Suprapubic skin (tissue), 4 donors: ENCODE measurements at regions not wholly inside any gene's neighbourhood (a gene's known extent, or its start where the extent isn't known, plus 50 kb on each side); places are given as distances from the start of the nearest gene placed in this dataset.

Experiments used
- DNase-seq, 2 donors: peaks; one replicate each; pipeline ENCODE4 v3.0.0-alpha.2; 2019; ENCODE audit warnings: low spot score in 2 of 2
- H3K27ac ChIP-seq: fragments of 200-600 bp; sonication (generic); one replicate; pipeline ENCODE4 v1.5.1; 2019
- H3K27me3 ChIP-seq: fragments of 200-600 bp; sonication (generic); one replicate; pipeline ENCODE4 v1.5.1; 2019
- H3K36me3 ChIP-seq: fragments of 200-600 bp; sonication (generic); one replicate; pipeline ENCODE4 v1.5.1; 2019
- H3K4me1 ChIP-seq: fragments of 200-600 bp; sonication (generic); one replicate; pipeline ENCODE4 v1.5.1; 2019
- H3K4me3 ChIP-seq: fragments of 200-600 bp; sonication (generic); one replicate; pipeline ENCODE4 v1.5.1; 2019; ENCODE audit warnings: mild to moderate bottlenecking
- H3K9me3 ChIP-seq: fragments of 200-600 bp; sonication (generic); one replicate; pipeline ENCODE4 v1.5.1; 2019
- EP300 ChIP-seq: sonication (generic); formaldehyde crosslinking; IDR thresholded peaks from one replicate; pipeline ENCODE4 v1.6.1; 2017; ENCODE audit warnings: antibody characterized with exemption
- POLR2A ChIP-seq, 2 donors: fragments of 450-650 bp; IDR thresholded peaks; one replicate each; pipeline ENCODE4 v1.6.1; 2017; ENCODE audit warnings: antibody characterized with exemption in 2 of 2, mild to moderate bottlenecking in 2 of 2, moderate library complexity in 2 of 2
- POLR2AphosphoS5 ChIP-seq, 3 donors: sonication (generic); formaldehyde crosslinking; IDR thresholded peaks; one replicate each; pipeline ENCODE4 v1.6.1; 2017; ENCODE audit warnings: antibody characterized with exemption in 3 of 3
- WGBS: methylation state at CpG from one replicate; pipeline ENCODE4 v1.1.5; 2018; 5-methylcytosine and 5-hydroxymethylcytosine counted together
- TF ChIP-seq, protein P1 (sequence below), 2 donors: fragments of 200-600 bp in 1 of 2; fragments of 450-650 bp in 1 of 2; sonication (generic) in 1 of 2; IDR thresholded peaks; one replicate each; pipeline ENCODE4 v1.5.1; 2016 to 2019; ENCODE audit warnings: antibody characterized with exemption in 2 of 2, mild to moderate bottlenecking in 1 of 2, moderate library complexity in 1 of 2

DNA sequence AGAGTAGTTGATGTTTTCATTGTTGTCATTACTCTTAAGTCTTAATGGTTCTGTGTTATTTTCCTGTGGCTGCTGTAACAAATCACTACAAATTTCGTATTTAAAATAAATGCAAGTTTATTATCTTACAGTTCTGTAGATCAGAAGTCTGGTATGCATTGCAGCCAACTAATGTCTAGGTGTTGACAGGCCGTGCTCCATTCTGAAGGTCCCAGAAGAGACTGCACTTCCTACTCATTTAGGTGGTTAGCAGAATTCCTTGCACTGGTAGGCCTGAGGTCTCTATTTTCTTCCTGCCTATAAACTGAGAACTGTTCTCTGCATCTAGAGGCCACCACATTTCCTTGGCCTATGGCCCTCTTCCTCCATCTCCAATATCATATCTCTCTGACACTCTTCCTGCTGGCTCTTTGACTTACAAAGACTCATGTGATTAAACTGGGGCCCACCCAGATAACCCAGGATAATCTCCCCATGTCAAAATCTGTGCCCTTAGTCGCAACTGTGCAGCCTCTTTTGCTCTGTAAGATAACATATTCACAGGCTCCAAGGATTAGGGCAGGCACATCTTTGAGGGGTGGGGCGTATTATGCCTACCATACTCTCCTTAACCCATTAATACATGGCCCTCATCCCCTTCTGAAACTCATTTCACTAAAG, 468.4 kb downstream of the FOXO1 start:
- DNase-seq, result no peak
- peaks cover 9% of the 10 kb centered on the region for H3K4me1 ChIP-seq
- H3K9me3 ChIP-seq, result no peaks in the 10 kb centered on the region
- no peaks in the 10 kb centered on the region for H3K27me3 ChIP-seq
- H3K4me3 ChIP-seq, result no peak overlapping the region
- 92% methylated on average over 4 of the region's 4 CpGs for WGBS
- H3K36me3 ChIP-seq, result no peaks in the 10 kb centered on the region
- no peak overlapping the region for H3K27ac ChIP-seq
- TF ChIP-seq EP300, result no peak
- no peak for TF ChIP-seq POLR2A (IDR thresholded peaks at IDR 0.05)
- TF ChIP-seq, protein P1, sequence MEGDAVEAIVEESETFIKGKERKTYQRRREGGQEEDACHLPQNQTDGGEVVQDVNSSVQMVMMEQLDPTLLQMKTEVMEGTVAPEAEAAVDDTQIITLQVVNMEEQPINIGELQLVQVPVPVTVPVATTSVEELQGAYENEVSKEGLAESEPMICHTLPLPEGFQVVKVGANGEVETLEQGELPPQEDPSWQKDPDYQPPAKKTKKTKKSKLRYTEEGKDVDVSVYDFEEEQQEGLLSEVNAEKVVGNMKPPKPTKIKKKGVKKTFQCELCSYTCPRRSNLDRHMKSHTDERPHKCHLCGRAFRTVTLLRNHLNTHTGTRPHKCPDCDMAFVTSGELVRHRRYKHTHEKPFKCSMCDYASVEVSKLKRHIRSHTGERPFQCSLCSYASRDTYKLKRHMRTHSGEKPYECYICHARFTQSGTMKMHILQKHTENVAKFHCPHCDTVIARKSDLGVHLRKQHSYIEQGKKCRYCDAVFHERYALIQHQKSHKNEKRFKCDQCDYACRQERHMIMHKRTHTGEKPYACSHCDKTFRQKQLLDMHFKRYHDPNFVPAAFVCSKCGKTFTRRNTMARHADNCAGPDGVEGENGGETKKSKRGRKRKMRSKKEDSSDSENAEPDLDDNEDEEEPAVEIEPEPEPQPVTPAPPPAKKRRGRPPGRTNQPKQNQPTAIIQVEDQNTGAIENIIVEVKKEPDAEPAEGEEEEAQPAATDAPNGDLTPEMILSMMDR (IDR thresholded peaks at IDR 0.05), result no peak
- no peak for TF ChIP-seq POLR2AphosphoS5 (IDR thresholded peaks at IDR 0.05)

DNA sequence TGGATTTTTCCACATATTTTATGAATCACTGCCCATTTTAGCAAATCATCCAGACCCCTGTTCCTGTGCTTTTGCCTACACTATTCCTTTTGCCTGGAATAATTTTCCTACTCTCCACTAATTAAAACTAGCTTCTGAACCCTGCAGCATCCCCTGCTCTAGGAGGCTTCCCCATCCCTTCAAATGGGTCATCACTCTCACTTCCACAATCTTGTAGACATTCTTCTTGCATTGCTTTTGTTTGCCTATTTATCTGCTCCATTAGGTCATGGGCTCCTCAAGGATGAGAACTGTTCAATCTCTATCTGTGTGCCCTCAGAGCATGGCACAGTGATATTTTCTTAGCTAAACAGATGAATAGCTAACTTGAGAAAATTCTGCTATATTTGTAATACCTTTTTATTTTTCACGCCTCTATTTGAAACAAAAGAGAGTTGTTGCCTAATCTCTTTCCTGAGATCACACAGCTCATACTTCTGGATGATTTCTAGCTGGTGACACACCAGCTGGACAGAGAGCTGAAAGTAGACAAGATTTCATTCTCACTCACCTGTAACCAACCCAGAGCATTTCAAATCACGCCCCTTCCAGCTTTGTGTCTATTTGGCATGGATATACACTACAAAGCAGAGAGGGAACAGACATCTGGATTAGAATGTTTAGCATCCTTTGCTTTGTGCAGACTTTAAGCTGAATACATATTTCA, 466.0 kb downstream of the FOXO1 start:
- Histone ChIP-seq H3K27me3 (no peaks in the 10 kb centered on the region), H3K27ac (no peak overlapping the region), H3K9me3 (no peaks in the 10 kb centered on the region), H3K36me3 (no peaks in the 10 kb centered on the region), H3K4me3 (no peak overlapping the region), H3K4me1 (no peaks in the 10 kb centered on the region)
- 96% methylated on average over 2 of the region's 2 CpGs for WGBS
- TF ChIP-seq, protein P1 (IDR thresholded peaks at IDR 0.05), result no peak
- TF ChIP-seq POLR2AphosphoS5 (IDR thresholded peaks at IDR 0.05) (no peak), EP300 (no peak), POLR2A (IDR thresholded peaks at IDR 0.05) (no peak)
- DNase-seq, result no peak

DNA sequence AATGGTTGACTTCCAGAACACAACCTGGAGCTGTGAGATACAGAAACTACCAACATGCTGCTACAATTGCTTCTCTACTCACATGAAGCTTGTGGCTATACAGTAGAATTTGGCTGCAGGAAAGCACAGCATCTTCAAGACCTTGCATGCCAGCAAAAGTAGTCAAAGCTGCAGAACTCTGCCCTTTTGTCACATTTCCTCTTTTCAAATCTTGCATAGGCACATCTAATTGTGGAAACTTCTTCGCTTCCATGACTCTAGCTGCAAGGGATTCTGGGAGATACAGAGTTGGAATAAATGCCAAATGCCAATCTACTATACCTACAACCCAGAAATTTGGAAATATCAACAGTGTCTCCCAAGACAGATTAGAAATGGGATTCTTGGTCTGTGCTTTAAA, 462.2 kb downstream of the FOXO1 start:
- Histone ChIP-seq H3K36me3 (no peaks in the 10 kb centered on the region), H3K27me3 (no peaks in the 10 kb centered on the region), H3K27ac (no peak overlapping the region), H3K9me3 (no peaks in the 10 kb centered on the region), H3K4me1 (peaks cover 5% of the 10 kb centered on the region), H3K4me3 (no peak overlapping the region)
- 100% methylated on average over 1 of the region's 1 CpG for WGBS
- DNase-seq, result no peak
- TF ChIP-seq, protein P1 (IDR thresholded peaks at IDR 0.05), result no peak
- TF ChIP-seq POLR2AphosphoS5 (IDR thresholded peaks at IDR 0.05), result no peak
- no peak for TF ChIP-seq EP300
- TF ChIP-seq POLR2A (IDR thresholded peaks at IDR 0.05), result no peak

DNA sequence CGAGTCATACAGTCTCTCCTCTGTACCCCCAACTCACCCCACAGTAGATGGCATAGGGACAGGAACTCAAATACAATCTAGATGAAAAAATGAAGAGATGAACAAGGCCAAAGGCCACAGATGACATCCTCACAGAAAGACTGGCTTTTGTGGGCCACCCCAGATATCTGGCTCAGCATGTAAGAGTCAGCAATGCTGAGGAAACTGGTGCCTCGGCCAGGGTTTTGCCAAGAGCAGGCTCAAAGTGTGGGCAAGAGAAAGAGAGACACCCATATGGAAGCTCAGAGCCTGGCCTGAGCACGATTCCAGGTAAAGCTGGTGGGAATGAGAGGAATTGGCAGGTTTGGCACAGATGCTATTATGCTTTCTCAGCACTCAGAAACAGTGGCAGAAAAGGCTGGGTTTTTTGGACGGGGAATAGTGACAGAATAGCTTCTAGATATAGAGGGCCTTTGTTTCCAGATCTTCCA, 460.6 kb downstream of the FOXO1 start:
- Histone ChIP-seq H3K4me1 (peaks cover 5% of the 10 kb centered on the region), H3K27ac (peak overlapping the region; percentile 72), H3K4me3 (no peak overlapping the region), H3K36me3 (no peaks in the 10 kb centered on the region), H3K9me3 (no peaks in the 10 kb centered on the region), H3K27me3 (no peaks in the 10 kb centered on the region)
- no peak for TF ChIP-seq EP300
- TF ChIP-seq POLR2A (IDR thresholded peaks at IDR 0.05), result no peak
- no peak for TF ChIP-seq POLR2AphosphoS5 (IDR thresholded peaks at IDR 0.05)
- TF ChIP-seq, protein P1 (IDR thresholded peaks at IDR 0.05), result no peak
- whole genome bisulfite sequencing, result 60% methylated on average over 4 of the region's 4 CpGs
- DNase-seq, result no peak

DNA sequence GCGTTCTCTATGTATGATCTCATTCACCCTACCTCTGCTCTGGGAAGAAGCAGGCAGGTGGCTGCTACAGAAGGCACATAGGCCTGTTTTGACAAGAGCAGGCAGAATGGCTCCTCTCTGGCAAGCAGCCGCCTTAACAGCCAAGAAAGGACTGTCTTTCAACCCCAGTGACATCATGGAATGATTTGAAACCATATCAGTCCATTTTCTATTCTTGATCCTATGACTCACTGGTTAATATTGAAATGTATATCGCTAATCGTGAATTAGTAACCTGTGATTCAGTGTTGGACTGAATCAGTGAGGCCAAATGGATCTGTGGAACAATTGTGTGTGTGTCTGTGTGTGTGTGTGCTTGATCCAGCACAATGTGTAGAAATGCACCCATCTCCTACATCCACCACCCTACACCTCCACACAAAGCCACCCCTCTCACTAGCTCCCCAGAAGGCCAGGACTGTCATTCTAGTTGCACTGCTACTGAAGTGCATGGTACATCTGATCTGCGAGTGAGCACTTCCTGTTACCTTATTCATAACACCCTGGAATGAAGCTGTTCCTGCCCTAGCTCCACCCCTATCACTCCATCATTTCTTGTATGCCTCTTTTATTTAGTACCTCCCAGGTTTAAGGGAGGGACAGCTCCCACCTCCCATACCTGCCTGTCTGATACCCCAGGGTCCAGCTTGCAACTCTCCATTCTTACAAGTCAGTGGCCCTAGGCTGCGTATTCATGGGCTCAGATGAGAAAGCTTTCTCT, 460.0 kb downstream of the FOXO1 start:
- DNase-seq, result no peak
- 64% methylated on average over 5 of the region's 6 CpGs for WGBS
- TF ChIP-seq, protein P1 (IDR thresholded peaks at IDR 0.05), result no peak
- TF ChIP-seq POLR2A (IDR thresholded peaks at IDR 0.05) (no peak), EP300 (no peak), POLR2AphosphoS5 (IDR thresholded peaks at IDR 0.05) (no peak)
- Histone ChIP-seq H3K36me3 (no peaks in the 10 kb centered on the region), H3K4me1 (peaks cover 5% of the 10 kb centered on the region), H3K27ac (peak overlapping the region; percentile 72), H3K4me3 (no peak overlapping the region), H3K9me3 (no peaks in the 10 kb centered on the region), H3K27me3 (no peaks in the 10 kb centered on the region)
